ENCODE measurements at regions not wholly inside any gene's neighbourhood (a gene's known extent, or its start where the extent isn't known, plus 50 kb on each side); places are given as distances from the start of the nearest gene placed in this dataset.

DNA sequence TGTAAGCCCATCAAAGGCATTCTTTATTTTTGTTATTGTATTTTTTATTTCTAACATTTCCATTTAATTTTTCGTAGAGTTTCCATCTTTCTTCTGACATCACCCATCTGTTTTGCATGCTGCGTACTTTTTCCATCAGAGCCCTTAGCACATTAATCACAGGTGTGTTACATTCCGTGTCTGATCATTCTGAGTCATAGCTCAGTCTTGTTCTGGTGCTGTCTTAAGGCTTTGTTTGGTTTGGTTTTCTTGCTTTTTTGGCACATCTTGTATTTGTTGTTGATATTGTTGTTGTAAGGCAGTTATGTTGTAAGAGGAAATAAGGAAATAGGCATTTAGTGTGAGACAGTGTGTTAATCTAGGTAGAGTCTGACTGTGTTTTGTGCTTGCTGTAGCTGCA lies 214.6 kb upstream of the CDH4 start:
- intact Hi-C loops (cut with DNase I, micrococcal nuclease): no loop called here
- Mint-ChIP-seq H3K9me3 (peaks cover 8% of the 10 kb centered on the region), H3K36me3 (ENCODE audit: low read depth) (no peaks in the 10 kb centered on the region), H3K27ac (no peak overlapping the region), H3K27me3 (no peaks in the 10 kb centered on the region), H3K4me1 (ENCODE audit: low read depth) (no peaks in the 10 kb centered on the region), H3K4me3 (no peak overlapping the region)
- no peaks in the 10 kb centered on the region for H3K27me3 ChIP-seq (ENCODE audit: control insufficient read depth in 1 of 2, insufficient read depth in 2 of 2, low read length in 2 of 2)
- no peaks in the 10 kb centered on the region for H3K4me1 ChIP-seq (ENCODE audit: insufficient read depth, low read length)
- peaks cover 0 to 17% of the 10 kb centered on the region in 2 experiments for H3K9me3 ChIP-seq (ENCODE audit: control insufficient read depth in 1 of 2, insufficient read depth in 1 of 2, low read length in 2 of 2)
- ATAC-seq (ENCODE audit: poor library complexity): no peak
- no peak for DNase-seq
- ChIA-PET POLR2A (interaction anchor here (0.6 kb wide), 1 partner anchor 12 kb away, joined by 5 read pairs; no protein-coding TSS in a partner anchor), CTCF (no interaction called here)
- no peak overlapping the region for H3K4me3 ChIP-seq (ENCODE audit: low read length)
- no peak for TF ChIP-seq CTCF (IDR thresholded peaks at IDR 0.05)
- H3K36me3 ChIP-seq (ENCODE audit: insufficient read depth, low read length): no peaks in the 10 kb centered on the region
- H3K27ac ChIP-seq (ENCODE audit: low read depth in 1 of 2, low read length in 2 of 2): no peak overlapping the region

- H3K27ac Mint-ChIP-seq: no peak overlapping the region
- H3K9me3 Mint-ChIP-seq: peaks cover 8% of the 10 kb centered on the region
- CTCF ChIA-PET: no interaction called here
Observed at GRCh38 chr20:61041481-61041880, 210.6 kb upstream of the CDH4 start.

GRCh38 chr20:61042506-61043385 lies 209.3 kb upstream of the CDH4 start:
- POLR2A ChIA-PET: no interaction called here

More at GRCh38 chr20:61041481-61041880, 210.6 kb upstream of the CDH4 start:
- no peak overlapping the region for H3K27ac ChIP-seq (ENCODE audit: low read depth in 1 of 2, low read length in 2 of 2)
- peaks cover 2% of the 10 kb centered on the region for H3K27me3 Mint-ChIP-seq
- DNase-seq (no peak), ATAC-seq (ENCODE audit: poor library complexity) (no peak)
- H3K27me3 ChIP-seq (ENCODE audit: control insufficient read depth in 1 of 2, insufficient read depth in 2 of 2, low read length in 2 of 2): peaks cover 0 to 2% of the 10 kb centered on the region in 2 experiments
- H3K4me1 Mint-ChIP-seq (ENCODE audit: low read depth): no peaks in the 10 kb centered on the region
- H3K36me3 ChIP-seq (ENCODE audit: insufficient read depth, low read length): no peaks in the 10 kb centered on the region
- TF ChIP-seq CTCF (IDR thresholded peaks at IDR 0.05): no peak
- no peak overlapping the region for H3K4me3 ChIP-seq (ENCODE audit: low read length)
- peaks cover 0 to 28% of the 10 kb centered on the region in 2 experiments for H3K9me3 ChIP-seq (ENCODE audit: control insufficient read depth in 1 of 2, insufficient read depth in 1 of 2, low read length in 2 of 2)
- POLR2A ChIA-PET: no interaction called here
- H3K4me3 Mint-ChIP-seq: no peak overlapping the region
- intact Hi-C loops (cut with DNase I, micrococcal nuclease): no loop called here
- H3K4me1 ChIP-seq (ENCODE audit: insufficient read depth, low read length): no peaks in the 10 kb centered on the region
- H3K36me3 Mint-ChIP-seq (ENCODE audit: low read depth): no peaks in the 10 kb centered on the region

More at GRCh38 chr20:61042506-61043385, 209.3 kb upstream of the CDH4 start:
- no peak for TF ChIP-seq CTCF (IDR thresholded peaks at IDR 0.05)
- Mint-ChIP-seq H3K27me3 (peaks cover 4% of the 10 kb centered on the region), H3K4me3 (no peak overlapping the region), H3K9me3 (no peaks in the 10 kb centered on the region), H3K4me1 (ENCODE audit: low read depth) (no peaks in the 10 kb centered on the region), H3K36me3 (ENCODE audit: low read depth) (no peaks in the 10 kb centered on the region), H3K27ac (no peak overlapping the region)
- CTCF ChIA-PET: no interaction called here
- Histone ChIP-seq H3K9me3 (ENCODE audit: control insufficient read depth in 1 of 2, insufficient read depth in 1 of 2, low read length in 2 of 2) (peaks cover 0 to 37% of the 10 kb centered on the region in 2 experiments), H3K4me3 (ENCODE audit: low read length) (no peak overlapping the region), H3K27ac (ENCODE audit: low read depth in 1 of 2, low read length in 2 of 2) (no peak overlapping the region), H3K27me3 (ENCODE audit: control insufficient read depth in 1 of 2, insufficient read depth in 2 of 2, low read length in 2 of 2) (peaks cover 0 to 2% of the 10 kb centered on the region in 2 experiments), H3K4me1 (ENCODE audit: insufficient read depth, low read length) (no peaks in the 10 kb centered on the region), H3K36me3 (ENCODE audit: insufficient read depth, low read length) (no peaks in the 10 kb centered on the region)
- DNase-seq: no peak
- no peak for ATAC-seq (ENCODE audit: poor library complexity)
- intact Hi-C loops (cut with DNase I, micrococcal nuclease): no loop called here

Measured in CD4-positive, alpha-beta T cell (primary cell).